ENCODE measurements at regions not wholly inside any gene's neighbourhood (a gene's known extent, or its start where the extent isn't known, plus 50 kb on each side); places are given as distances from the start of the nearest gene placed in this dataset.

GRCh38 chr1:172827841-172828240 lies 168.9 kb downstream of the FASLG start:
- no peaks in the 10 kb centered on the region for H3K4me1 ChIP-seq
- H3K4me2 ChIP-seq: no peak overlapping the region
- H3K4me3 ChIP-seq: no peak overlapping the region
- no peak overlapping the region for H3K27ac Mint-ChIP-seq
- H3F3A ChIP-seq (ENCODE audit: low read depth): no peaks in the 10 kb centered on the region
- H3K27me3 Mint-ChIP-seq (ENCODE audit: insufficient read depth, low read depth): no peaks in the 10 kb centered on the region
- H3K4me3 Mint-ChIP-seq: no peak overlapping the region
- H3K36me3 Mint-ChIP-seq: no peaks in the 10 kb centered on the region
- no peaks in the 10 kb centered on the region for H3K4me1 Mint-ChIP-seq
- H3K9me3 Mint-ChIP-seq: no peaks in the 10 kb centered on the region
- H3K36me3 ChIP-seq: no peaks in the 10 kb centered on the region
- no peak overlapping the region for H2AFZ ChIP-seq (replicated peaks)
- no peak for TF ChIP-seq EZH2phosphoT487 (IDR thresholded peaks at IDR 0.05)
- no peak for TF ChIP-seq CTCF (IDR thresholded peaks at IDR 0.05)
- no peak for TF ChIP-seq EZH2 (IDR thresholded peaks at IDR 0.05)
- H3K9ac ChIP-seq: no peak overlapping the region
- H3K79me2 ChIP-seq (ENCODE audit: low read depth): no peaks in the 10 kb centered on the region
- H3K27me3 ChIP-seq: no peaks in the 10 kb centered on the region
- H4K20me1 ChIP-seq (ENCODE audit: low read depth): no peaks in the 10 kb centered on the region
- H3K27ac ChIP-seq: no peak overlapping the region
- no peak for DNase-seq (ENCODE audit: low spot score)
- H3K9me3 ChIP-seq (ENCODE audit: low read depth): no peaks in the 10 kb centered on the region

- Histone ChIP-seq H3K27ac (no peak overlapping the region), H3K4me2 (no peak overlapping the region), H4K20me1 (ENCODE audit: low read depth) (no peaks in the 10 kb centered on the region), H3K27me3 (no peaks in the 10 kb centered on the region), H3K36me3 (no peaks in the 10 kb centered on the region), H2AFZ (replicated peaks) (no peak overlapping the region), H3K9me3 (ENCODE audit: low read depth) (no peaks in the 10 kb centered on the region), H3F3A (ENCODE audit: low read depth) (no peaks in the 10 kb centered on the region), H3K4me3 (no peak overlapping the region), H3K4me1 (no peaks in the 10 kb centered on the region), H3K9ac (no peak overlapping the region), H3K79me2 (ENCODE audit: low read depth) (no peaks in the 10 kb centered on the region)
- Mint-ChIP-seq H3K4me1 (no peaks in the 10 kb centered on the region), H3K36me3 (no peaks in the 10 kb centered on the region), H3K4me3 (no peak overlapping the region), H3K9me3 (no peaks in the 10 kb centered on the region), H3K27me3 (ENCODE audit: insufficient read depth, low read depth) (peaks cover 4% of the 10 kb centered on the region), H3K27ac (no peak overlapping the region)
- TF ChIP-seq EZH2 (IDR thresholded peaks at IDR 0.05) (no peak), CTCF (IDR thresholded peaks at IDR 0.05) (no peak), EZH2phosphoT487 (IDR thresholded peaks at IDR 0.05) (no peak)
- DNase-seq (ENCODE audit: low spot score): no peak
These were observed 173.3 kb downstream of the FASLG start for GRCh38 chr1:172832006-172832725.

- Histone ChIP-seq H3K9ac (no peak overlapping the region), H3K27me3 (no peaks in the 10 kb centered on the region), H3F3A (ENCODE audit: low read depth) (no peaks in the 10 kb centered on the region), H3K9me3 (ENCODE audit: low read depth) (no peaks in the 10 kb centered on the region), H3K4me3 (no peak overlapping the region), H3K79me2 (ENCODE audit: low read depth) (no peaks in the 10 kb centered on the region), H3K4me1 (no peaks in the 10 kb centered on the region), H2AFZ (replicated peaks) (no peak overlapping the region), H3K4me2 (no peak overlapping the region), H3K27ac (no peak overlapping the region), H3K36me3 (no peaks in the 10 kb centered on the region), H4K20me1 (ENCODE audit: low read depth) (no peaks in the 10 kb centered on the region)
- peaks cover 4% of the 10 kb centered on the region for H3K27me3 Mint-ChIP-seq (ENCODE audit: insufficient read depth, low read depth)
- H3K9me3 Mint-ChIP-seq: no peaks in the 10 kb centered on the region
- H3K4me1 Mint-ChIP-seq: no peaks in the 10 kb centered on the region
- DNase-seq (ENCODE audit: low spot score): no peak
- no peak for TF ChIP-seq EZH2phosphoT487 (IDR thresholded peaks at IDR 0.05)
- no peak for TF ChIP-seq EZH2 (IDR thresholded peaks at IDR 0.05)
- TF ChIP-seq CTCF (IDR thresholded peaks at IDR 0.05): no peak
- H3K36me3 Mint-ChIP-seq: no peaks in the 10 kb centered on the region
- H3K4me3 Mint-ChIP-seq: no peak overlapping the region
- H3K27ac Mint-ChIP-seq: no peak overlapping the region
These were observed 175.1 kb downstream of the FASLG start for GRCh38 chr1:172833954-172834353.
